ENCODE measurements at regions not wholly inside any gene's neighbourhood (a gene's known extent, or its start where the extent isn't known, plus 50 kb on each side); places are given as distances from the start of the nearest gene placed in this dataset.

DNA sequence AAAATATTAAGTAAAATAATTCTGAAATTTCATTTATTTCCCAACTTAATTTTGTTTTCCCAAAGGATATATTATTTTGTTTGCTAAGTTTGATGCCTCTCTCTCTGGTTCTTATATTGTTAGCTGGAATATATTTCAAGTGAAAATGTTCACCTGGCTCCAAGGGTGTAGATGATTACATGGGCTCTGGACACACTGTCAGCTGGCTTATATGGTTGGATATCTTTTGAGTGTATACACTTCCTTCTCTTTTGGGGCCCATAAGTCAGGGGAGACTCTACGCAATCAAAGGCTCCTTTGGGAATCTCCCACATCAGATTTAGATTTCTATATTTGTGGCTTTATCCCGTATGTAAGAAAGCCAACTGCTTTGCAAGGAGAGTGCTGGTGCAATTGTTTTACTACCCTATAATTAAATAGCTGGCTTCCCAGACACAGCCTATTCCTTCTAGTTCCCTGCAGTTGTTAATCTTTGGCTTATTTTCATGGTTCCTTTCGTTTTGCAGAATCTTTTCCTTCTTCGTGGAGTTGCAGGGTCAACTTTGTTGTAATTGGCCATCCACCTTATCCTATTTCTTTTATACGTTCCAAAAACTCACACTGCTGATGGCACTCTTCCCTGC lies 225.7 kb downstream of the DPH6 start:
- DNase-seq (ENCODE audit: low read depth in 1 of 2, low spot score in 1 of 2), result no peak
- TF ChIP-seq, protein P1, sequence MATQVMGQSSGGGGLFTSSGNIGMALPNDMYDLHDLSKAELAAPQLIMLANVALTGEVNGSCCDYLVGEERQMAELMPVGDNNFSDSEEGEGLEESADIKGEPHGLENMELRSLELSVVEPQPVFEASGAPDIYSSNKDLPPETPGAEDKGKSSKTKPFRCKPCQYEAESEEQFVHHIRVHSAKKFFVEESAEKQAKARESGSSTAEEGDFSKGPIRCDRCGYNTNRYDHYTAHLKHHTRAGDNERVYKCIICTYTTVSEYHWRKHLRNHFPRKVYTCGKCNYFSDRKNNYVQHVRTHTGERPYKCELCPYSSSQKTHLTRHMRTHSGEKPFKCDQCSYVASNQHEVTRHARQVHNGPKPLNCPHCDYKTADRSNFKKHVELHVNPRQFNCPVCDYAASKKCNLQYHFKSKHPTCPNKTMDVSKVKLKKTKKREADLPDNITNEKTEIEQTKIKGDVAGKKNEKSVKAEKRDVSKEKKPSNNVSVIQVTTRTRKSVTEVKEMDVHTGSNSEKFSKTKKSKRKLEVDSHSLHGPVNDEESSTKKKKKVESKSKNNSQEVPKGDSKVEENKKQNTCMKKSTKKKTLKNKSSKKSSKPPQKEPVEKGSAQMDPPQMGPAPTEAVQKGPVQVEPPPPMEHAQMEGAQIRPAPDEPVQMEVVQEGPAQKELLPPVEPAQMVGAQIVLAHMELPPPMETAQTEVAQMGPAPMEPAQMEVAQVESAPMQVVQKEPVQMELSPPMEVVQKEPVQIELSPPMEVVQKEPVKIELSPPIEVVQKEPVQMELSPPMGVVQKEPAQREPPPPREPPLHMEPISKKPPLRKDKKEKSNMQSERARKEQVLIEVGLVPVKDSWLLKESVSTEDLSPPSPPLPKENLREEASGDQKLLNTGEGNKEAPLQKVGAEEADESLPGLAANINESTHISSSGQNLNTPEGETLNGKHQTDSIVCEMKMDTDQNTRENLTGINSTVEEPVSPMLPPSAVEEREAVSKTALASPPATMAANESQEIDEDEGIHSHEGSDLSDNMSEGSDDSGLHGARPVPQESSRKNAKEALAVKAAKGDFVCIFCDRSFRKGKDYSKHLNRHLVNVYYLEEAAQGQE (IDR thresholded peaks at IDR 0.05; ENCODE audit: insufficient replicate concordance, low read depth), result no peak
- TF ChIP-seq GABPA (IDR thresholded peaks at IDR 0.05; ENCODE audit: low read depth) (no peak), POLR2AphosphoS5 (IDR thresholded peaks at IDR 0.05; ENCODE audit: low read depth) (no peak), SPI1 (IDR thresholded peaks at IDR 0.05; ENCODE audit: borderline replicate concordance, low read depth) (no peak)
- TF ChIP-seq, protein P2, sequence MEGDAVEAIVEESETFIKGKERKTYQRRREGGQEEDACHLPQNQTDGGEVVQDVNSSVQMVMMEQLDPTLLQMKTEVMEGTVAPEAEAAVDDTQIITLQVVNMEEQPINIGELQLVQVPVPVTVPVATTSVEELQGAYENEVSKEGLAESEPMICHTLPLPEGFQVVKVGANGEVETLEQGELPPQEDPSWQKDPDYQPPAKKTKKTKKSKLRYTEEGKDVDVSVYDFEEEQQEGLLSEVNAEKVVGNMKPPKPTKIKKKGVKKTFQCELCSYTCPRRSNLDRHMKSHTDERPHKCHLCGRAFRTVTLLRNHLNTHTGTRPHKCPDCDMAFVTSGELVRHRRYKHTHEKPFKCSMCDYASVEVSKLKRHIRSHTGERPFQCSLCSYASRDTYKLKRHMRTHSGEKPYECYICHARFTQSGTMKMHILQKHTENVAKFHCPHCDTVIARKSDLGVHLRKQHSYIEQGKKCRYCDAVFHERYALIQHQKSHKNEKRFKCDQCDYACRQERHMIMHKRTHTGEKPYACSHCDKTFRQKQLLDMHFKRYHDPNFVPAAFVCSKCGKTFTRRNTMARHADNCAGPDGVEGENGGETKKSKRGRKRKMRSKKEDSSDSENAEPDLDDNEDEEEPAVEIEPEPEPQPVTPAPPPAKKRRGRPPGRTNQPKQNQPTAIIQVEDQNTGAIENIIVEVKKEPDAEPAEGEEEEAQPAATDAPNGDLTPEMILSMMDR (IDR thresholded peaks at IDR 0.05; ENCODE audit: insufficient read depth, low read length), result no peak
- no peak overlapping the region for H3K4me3 ChIP-seq (replicated peaks; ENCODE audit: insufficient read depth, low read length)
- no peak overlapping the region for H3K27ac ChIP-seq (replicated peaks)
- H3K27me3 ChIP-seq (ENCODE audit: insufficient read depth, poor library complexity, severe bottlenecking), result no peaks in the 10 kb centered on the region

DNA sequence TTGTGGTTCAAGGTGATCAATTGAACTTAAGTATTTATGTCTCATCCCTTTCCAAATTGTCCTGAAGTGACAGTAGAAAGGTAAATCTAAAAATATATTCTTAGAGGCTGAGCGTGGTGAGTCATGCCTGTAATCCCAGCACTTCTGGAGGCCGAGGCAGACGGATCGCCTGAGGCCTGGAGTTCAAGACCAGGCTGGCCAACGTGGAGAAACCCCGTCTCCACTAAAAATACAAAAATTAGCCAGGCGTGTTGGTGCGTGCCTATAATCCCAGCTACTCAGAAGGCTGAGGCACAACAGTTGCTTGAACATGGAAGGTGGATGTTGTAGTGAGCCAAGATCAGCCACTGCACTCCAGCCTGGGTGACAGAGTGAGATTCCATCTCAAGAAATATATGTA lies 226.6 kb downstream of the DPH6 start:
- DNase-seq (ENCODE audit: low read depth in 1 of 2, low spot score in 1 of 2), result no peak
- no peak overlapping the region for H3K4me3 ChIP-seq (replicated peaks; ENCODE audit: insufficient read depth, low read length)
- no peak for TF ChIP-seq GABPA (IDR thresholded peaks at IDR 0.05; ENCODE audit: low read depth)
- no peak overlapping the region for H3K27ac ChIP-seq (replicated peaks)
- H3K27me3 ChIP-seq (ENCODE audit: insufficient read depth, poor library complexity, severe bottlenecking), result no peaks in the 10 kb centered on the region

DNA sequence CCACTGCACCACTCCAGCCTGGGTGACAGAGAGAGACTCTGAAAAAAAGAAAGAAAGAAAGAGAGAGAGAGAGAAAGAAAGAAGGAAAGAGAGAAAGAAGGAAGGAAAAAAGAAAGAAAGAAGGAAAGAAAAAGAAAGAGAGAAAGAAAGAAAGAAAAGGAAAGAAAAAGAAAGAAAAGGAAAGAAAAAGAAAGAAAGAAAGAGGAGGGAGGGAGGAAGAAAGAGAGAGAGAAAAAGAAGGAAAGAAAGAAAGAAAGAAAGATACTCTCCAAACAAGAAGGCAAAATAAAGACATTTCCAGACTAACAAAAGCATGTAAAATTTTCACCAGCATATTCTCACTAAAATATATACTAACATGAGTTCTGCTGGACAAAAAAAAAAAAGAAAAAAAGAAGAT lies 228.7 kb downstream of the DPH6 start:
- TF ChIP-seq, protein P1 (IDR thresholded peaks at IDR 0.05; ENCODE audit: insufficient replicate concordance, low read depth), result no peak
- TF ChIP-seq, protein P2 (IDR thresholded peaks at IDR 0.05; ENCODE audit: insufficient read depth, low read length), result no peak
- TF ChIP-seq POLR2AphosphoS5 (IDR thresholded peaks at IDR 0.05; ENCODE audit: low read depth) (no peak), GABPA (IDR thresholded peaks at IDR 0.05; ENCODE audit: low read depth) (no peak), SPI1 (IDR thresholded peaks at IDR 0.05; ENCODE audit: borderline replicate concordance, low read depth) (no peak)
- Histone ChIP-seq H3K4me3 (replicated peaks; ENCODE audit: insufficient read depth, low read length) (no peak overlapping the region), H3K27me3 (ENCODE audit: insufficient read depth, poor library complexity, severe bottlenecking) (no peaks in the 10 kb centered on the region), H3K27ac (replicated peaks) (no peak overlapping the region)
- DNase-seq (ENCODE audit: low read depth in 1 of 2, low spot score in 1 of 2), result no peak

DNA sequence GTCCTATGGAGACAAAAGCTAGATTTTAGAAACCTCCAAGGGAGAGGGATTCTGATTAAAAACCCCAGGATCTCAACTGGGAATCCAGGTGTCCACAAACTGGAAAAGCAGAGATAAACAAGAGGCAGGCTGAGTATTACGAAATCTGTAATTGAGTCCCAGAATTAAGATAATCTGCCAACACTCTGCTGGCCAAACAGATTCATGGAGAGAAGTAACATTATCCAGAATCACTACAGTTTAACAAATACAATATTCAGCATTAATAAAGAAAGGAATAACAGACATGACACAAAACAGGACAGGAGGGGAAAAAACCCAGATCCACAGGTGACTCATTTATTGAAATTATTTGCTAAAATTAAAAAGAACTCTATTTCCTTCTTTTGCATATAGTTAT lies 227.2 kb upstream of the NANOGP8 start:
- Histone ChIP-seq H3K4me3 (replicated peaks; ENCODE audit: insufficient read depth, low read length) (no peak overlapping the region), H3K27ac (replicated peaks) (no peak overlapping the region), H3K27me3 (ENCODE audit: insufficient read depth, poor library complexity, severe bottlenecking) (no peaks in the 10 kb centered on the region)
- DNase-seq (ENCODE audit: low read depth in 1 of 2, low spot score in 1 of 2), result no peak
- TF ChIP-seq, protein P2 (IDR thresholded peaks at IDR 0.05; ENCODE audit: insufficient read depth, low read length), result no peak
- TF ChIP-seq, protein P1 (IDR thresholded peaks at IDR 0.05; ENCODE audit: insufficient replicate concordance, low read depth), result no peak
- TF ChIP-seq SPI1 (IDR thresholded peaks at IDR 0.05; ENCODE audit: borderline replicate concordance, low read depth), result no peak

Data from HL-60 (cell line).